GM23338 (cell line): ENCODE measurements at regions not wholly inside any gene's neighbourhood (a gene's known extent, or its start where the extent isn't known, plus 50 kb on each side); places are given as distances from the start of the nearest gene placed in this dataset.
A peak's percentile ranks its signal among the peaks of the same experiment; 100 is the strongest.

Experiments used
- ATAC-seq: fragments of 200-7000 bp; cut with Tn5 transposase; 3 replicates; pipeline ENCODE4 v1.9.1; 2020
- DNase-seq: peaks from one replicate; pipeline ENCODE4 v3.0.0-alpha.2; 2015; ENCODE audit warnings: low spot score
- H2AFZ ChIP-seq: fragments of 200-600 bp; sonication (generic); 2 replicates; pipeline ENCODE4 v1.8.0; 2016; ENCODE audit warnings: antibody characterized with exemption, mild to moderate bottlenecking, moderate library complexity
- H3F3A ChIP-seq: fragments of 200-600 bp; sonication (generic); replicated peaks from 2 replicates; pipeline ENCODE4 v1.8.0; 2017; ENCODE audit warnings: antibody characterized with exemption, mixed run types, low read depth
- H3K27ac ChIP-seq: fragments of 200-600 bp; sonication (generic); 2 replicates; pipeline ENCODE4 v1.6.1; 2016; ENCODE audit warnings: low read depth
- H3K27me3 ChIP-seq: fragments of 200-600 bp; sonication (generic); 2 replicates; pipeline ENCODE4 v1.8.0; 2016; ENCODE audit warnings: mild to moderate bottlenecking, mixed run types, moderate library complexity; ENCODE audit not compliant: insufficient read depth
- H3K36me3 ChIP-seq: fragments of 200-600 bp; sonication (generic); 2 replicates; pipeline ENCODE4 v1.8.0; 2016; ENCODE audit warnings: mild to moderate bottlenecking; ENCODE audit not compliant: insufficient read depth
- H3K4me1 ChIP-seq: fragments of 200-600 bp; sonication (generic); 2 replicates; pipeline ENCODE4 v1.8.0; 2016; ENCODE audit warnings: mild to moderate bottlenecking, moderate library complexity; ENCODE audit not compliant: insufficient read depth
- H3K4me2 ChIP-seq: fragments of 200-600 bp; sonication (generic); 2 replicates; pipeline ENCODE4 v1.7.1; 2017; ENCODE audit warnings: mixed run types
- H3K4me3 ChIP-seq: fragments of 200-600 bp; sonication (generic); 2 replicates; pipeline ENCODE4 v1.6.1; 2016; ENCODE audit warnings: mixed run types
- H3K79me2 ChIP-seq: fragments of 200-600 bp; sonication (generic); replicated peaks from 2 replicates; pipeline ENCODE4 v1.8.0; 2017; ENCODE audit warnings: mild to moderate bottlenecking; ENCODE audit not compliant: insufficient read depth
- H3K9me2 ChIP-seq: fragments of 200-600 bp; sonication (generic); 2 replicates; pipeline ENCODE4 v1.8.0; 2017; ENCODE audit not compliant: insufficient read depth
- H4K20me1 ChIP-seq: fragments of 200-600 bp; sonication (generic); replicated peaks from 2 replicates; pipeline ENCODE4 v1.8.0; 2017; ENCODE audit warnings: mild to moderate bottlenecking; ENCODE audit not compliant: insufficient read depth
- H3K27ac Mint-ChIP-seq: 2 replicates; pipeline ENCODE4 v1.8.0; 2020; ENCODE audit warnings: inconsistent platforms, mild to moderate bottlenecking, moderate library complexity, mixed read lengths
- H3K27me3 Mint-ChIP-seq: 3 replicates; pipeline ENCODE4 v1.8.0; 2022; ENCODE audit warnings: low read depth, mild to moderate bottlenecking, moderate library complexity, mixed read lengths, inconsistent platforms; ENCODE audit not compliant: insufficient read depth, poor library complexity
- H3K36me3 Mint-ChIP-seq: 3 replicates; pipeline ENCODE4 v1.8.0; 2021; ENCODE audit warnings: low read depth, mild to moderate bottlenecking, inconsistent platforms, moderate library complexity, mixed read lengths
- H3K4me1 Mint-ChIP-seq: 3 replicates; pipeline ENCODE4 v1.8.0; 2020; ENCODE audit warnings: mild to moderate bottlenecking, inconsistent platforms, mixed read lengths
- H3K4me3 Mint-ChIP-seq: 3 replicates; pipeline ENCODE4 v1.8.0; 2021; ENCODE audit warnings: moderate library complexity, mild to moderate bottlenecking, inconsistent platforms, mixed read lengths
- H3K9me3 Mint-ChIP-seq: 3 replicates; pipeline ENCODE4 v1.8.0; 2020; ENCODE audit warnings: moderate library complexity, mild to moderate bottlenecking, inconsistent platforms, mixed read lengths
- CREB1 ChIP-seq: fragments of 250-450 bp; sonication (Bioruptor Pico); IDR thresholded peaks from 2 replicates; pipeline ENCODE4 v1.5.0; 2020; ENCODE audit warnings: low read depth, mild to moderate bottlenecking, moderate library complexity
- CTCF ChIP-seq, 2 experiments: fragments of 200-600 bp in 1 of 2; sonication (generic) in 1 of 2; conservative IDR thresholded peaks; 2 replicates each; pipeline versions ENCODE4 v1.5.1 to v1.6.1; 2016 to 2017; ENCODE audit warnings: antibody characterized with exemption in 2 of 2, low read depth in 2 of 2, mild to moderate bottlenecking in 2 of 2, moderate library complexity in 1 of 2
- ETS1 ChIP-seq: IDR thresholded peaks from 2 replicates; pipeline ENCODE4 v1.6.1; 2016; ENCODE audit warnings: antibody characterized with exemption
- NANOG ChIP-seq: IDR thresholded peaks from 2 replicates; pipeline ENCODE4 v1.6.1; 2016; ENCODE audit warnings: antibody characterized with exemption, borderline replicate concordance
- REST ChIP-seq: IDR thresholded peaks from one replicate; pipeline ENCODE4 v1.6.1; 2018; ENCODE audit warnings: antibody characterized with exemption; ENCODE audit not compliant: unreplicated experiment
- ZNF331 ChIP-seq: fragments of 250-450 bp; sonication (Bioruptor Pico); IDR thresholded peaks from 2 replicates; pipeline ENCODE4 v1.5.0; 2020; ENCODE audit warnings: low read depth, mild to moderate bottlenecking, moderate library complexity

- TF ChIP-seq CTCF (conservative IDR thresholded peaks at IDR 0.05; ENCODE audit: low read depth in 2 of 2) = peak in 1 of 2 experiments; percentile 33; a peak in 2 of 4 replicates
- no peak for TF ChIP-seq ETS1
- no peak for TF ChIP-seq CREB1 (CRISPR knock-in tag)
- no peak for TF ChIP-seq REST
- TF ChIP-seq NANOG = no peak
- Mint-ChIP-seq H3K4me1 (no peaks in the 10 kb centered on the region), H3K36me3 (peaks cover 13% of the 10 kb centered on the region; the same call in 2 of the 3 replicates), H3K9me3 (peaks cover 18% of the 10 kb centered on the region; the same call in 2 of the 3 replicates), H3K27me3 (no peaks in the 10 kb centered on the region), H3K4me3 (no peak overlapping the region), H3K27ac (no peak overlapping the region)
- Histone ChIP-seq H4K20me1 (no peaks in the 10 kb centered on the region), H3F3A (no peaks in the 10 kb centered on the region), H3K27ac (no peak overlapping the region), H3K36me3 (no peaks in the 10 kb centered on the region), H3K79me2 (no peaks in the 10 kb centered on the region), H3K4me2 (no peak overlapping the region), H3K9me2 (no peaks in the 10 kb centered on the region), H2AFZ (no peak overlapping the region), H3K27me3 (no peaks in the 10 kb centered on the region), H3K4me3 (no peak overlapping the region), H3K4me1 (no peaks in the 10 kb centered on the region)
- ATAC-seq (no peak), DNase-seq (peak; percentile 7)
These were observed 1097.1 kb upstream of the SLC39A10 start for GRCh38 chr2:194559964-194560363.

- Histone ChIP-seq H3K4me3 (no peak overlapping the region), H3K27me3 (no peaks in the 10 kb centered on the region), H3K9me2 (no peaks in the 10 kb centered on the region), H4K20me1 (no peaks in the 10 kb centered on the region), H3K79me2 (no peaks in the 10 kb centered on the region), H3K4me1 (no peaks in the 10 kb centered on the region), H3K27ac (no peak overlapping the region), H3K4me2 (no peak overlapping the region), H3F3A (no peaks in the 10 kb centered on the region), H3K36me3 (no peaks in the 10 kb centered on the region), H2AFZ (no peak overlapping the region)
- no peak for TF ChIP-seq ETS1
- TF ChIP-seq ZNF331 (CRISPR knock-in tag) = no peak
- no peak for TF ChIP-seq CREB1 (CRISPR knock-in tag)
- no peak for TF ChIP-seq CTCF (conservative IDR thresholded peaks at IDR 0.05; ENCODE audit: low read depth in 2 of 2)
- Mint-ChIP-seq H3K9me3 (peaks cover 18% of the 10 kb centered on the region; the same call in 2 of the 3 replicates), H3K4me1 (no peaks in the 10 kb centered on the region), H3K4me3 (no peak overlapping the region), H3K36me3 (peaks cover 13% of the 10 kb centered on the region; the same call in 2 of the 3 replicates), H3K27me3 (no peaks in the 10 kb centered on the region), H3K27ac (no peak overlapping the region)
- no peak for DNase-seq
- ATAC-seq = no peak
These were observed 1097.5 kb upstream of the SLC39A10 start for GRCh38 chr2:194559523-194559922.
